ENCODE measurements at regions not wholly inside any gene's neighbourhood (a gene's known extent, or its start where the extent isn't known, plus 50 kb on each side); places are given as distances from the start of the nearest gene placed in this dataset.

DNA sequence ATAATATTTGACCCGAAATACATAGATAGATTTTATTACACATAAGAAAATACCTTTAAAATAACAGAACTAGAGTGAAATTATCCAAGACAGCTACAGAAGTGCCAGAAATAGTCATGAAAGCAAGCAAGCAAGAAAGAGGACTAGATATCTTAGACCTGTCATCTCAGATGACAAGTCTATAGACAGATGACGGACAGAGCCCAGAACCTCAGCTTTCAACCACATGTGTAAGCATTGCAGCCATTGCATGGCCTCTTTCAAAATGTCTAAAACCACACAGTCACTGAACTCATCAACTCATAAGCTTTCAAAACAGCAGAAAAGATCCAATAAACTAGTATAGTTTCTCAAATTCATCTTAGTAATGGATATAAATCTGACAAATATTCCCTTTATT, 59.8 kb upstream of the FHIT start:
- no peaks in the 10 kb centered on the region for H3K4me1 ChIP-seq (ENCODE audit: insufficient read depth, low read length, poor library complexity, severe bottlenecking)
- no peaks in the 10 kb centered on the region for H3K9me3 ChIP-seq (ENCODE audit: insufficient read depth, low read depth, low read length)
- no peaks in the 10 kb centered on the region for H3K9me2 ChIP-seq (replicated peaks; ENCODE audit: low read depth, low read length)
- H3K4me3 ChIP-seq (ENCODE audit: low read length, poor library complexity, severe bottlenecking): no peak overlapping the region
- no peaks in the 10 kb centered on the region for H3K36me3 ChIP-seq (ENCODE audit: insufficient read depth, low read length)
- no peaks in the 10 kb centered on the region for H4K20me1 ChIP-seq (ENCODE audit: insufficient read depth, low read length, poor library complexity, severe bottlenecking)
- TF ChIP-seq, protein P1, sequence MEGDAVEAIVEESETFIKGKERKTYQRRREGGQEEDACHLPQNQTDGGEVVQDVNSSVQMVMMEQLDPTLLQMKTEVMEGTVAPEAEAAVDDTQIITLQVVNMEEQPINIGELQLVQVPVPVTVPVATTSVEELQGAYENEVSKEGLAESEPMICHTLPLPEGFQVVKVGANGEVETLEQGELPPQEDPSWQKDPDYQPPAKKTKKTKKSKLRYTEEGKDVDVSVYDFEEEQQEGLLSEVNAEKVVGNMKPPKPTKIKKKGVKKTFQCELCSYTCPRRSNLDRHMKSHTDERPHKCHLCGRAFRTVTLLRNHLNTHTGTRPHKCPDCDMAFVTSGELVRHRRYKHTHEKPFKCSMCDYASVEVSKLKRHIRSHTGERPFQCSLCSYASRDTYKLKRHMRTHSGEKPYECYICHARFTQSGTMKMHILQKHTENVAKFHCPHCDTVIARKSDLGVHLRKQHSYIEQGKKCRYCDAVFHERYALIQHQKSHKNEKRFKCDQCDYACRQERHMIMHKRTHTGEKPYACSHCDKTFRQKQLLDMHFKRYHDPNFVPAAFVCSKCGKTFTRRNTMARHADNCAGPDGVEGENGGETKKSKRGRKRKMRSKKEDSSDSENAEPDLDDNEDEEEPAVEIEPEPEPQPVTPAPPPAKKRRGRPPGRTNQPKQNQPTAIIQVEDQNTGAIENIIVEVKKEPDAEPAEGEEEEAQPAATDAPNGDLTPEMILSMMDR (conservative IDR thresholded peaks at IDR 0.05; ENCODE audit: low read length): no peak
- TF ChIP-seq EZH2phosphoT487 (IDR thresholded peaks at IDR 0.05; ENCODE audit: borderline replicate concordance): no peak
- H3F3A ChIP-seq (ENCODE audit: low read depth): no peaks in the 10 kb centered on the region
- no peak overlapping the region for H3K4me2 ChIP-seq (ENCODE audit: low read depth, low read length, poor library complexity, severe bottlenecking)
- H3K27me3 ChIP-seq (ENCODE audit: insufficient read depth, low read length, poor library complexity, severe bottlenecking): no peaks in the 10 kb centered on the region
- H3K79me2 ChIP-seq (ENCODE audit: insufficient read depth, low read length): no peaks in the 10 kb centered on the region
- no peak overlapping the region for H3K9ac ChIP-seq (ENCODE audit: low read depth, low read length, poor library complexity, severe bottlenecking)
- no peak overlapping the region for H2AFZ ChIP-seq (ENCODE audit: low read length)

DNA sequence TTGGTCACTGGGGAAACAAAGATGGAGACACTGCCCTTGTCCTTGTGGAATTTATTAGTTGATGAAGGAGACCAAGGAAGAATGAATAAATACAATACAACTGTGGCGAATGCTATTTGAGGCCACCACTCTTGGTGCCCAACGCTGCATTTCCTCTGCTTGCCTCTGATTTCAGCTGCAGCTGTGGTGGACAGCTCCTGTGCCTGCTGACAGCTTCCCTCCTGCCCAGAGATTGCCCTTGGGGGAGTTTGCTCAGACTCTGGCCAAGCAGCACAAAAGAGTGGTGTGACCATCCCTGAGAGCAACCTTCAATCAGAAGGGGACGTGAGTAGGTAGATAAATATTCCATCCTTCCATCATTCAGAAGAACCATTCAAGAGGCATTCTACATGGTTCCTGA, 64.6 kb upstream of the FHIT start:
- Histone ChIP-seq H3K9me2 (replicated peaks; ENCODE audit: low read depth, low read length) (no peaks in the 10 kb centered on the region), H2AFZ (ENCODE audit: low read length) (no peak overlapping the region), H3K36me3 (ENCODE audit: insufficient read depth, low read length) (no peaks in the 10 kb centered on the region), H3F3A (ENCODE audit: low read depth) (no peaks in the 10 kb centered on the region), H3K4me3 (ENCODE audit: low read length, poor library complexity, severe bottlenecking) (no peak overlapping the region), H3K9me3 (ENCODE audit: insufficient read depth, low read depth, low read length) (no peaks in the 10 kb centered on the region), H4K20me1 (ENCODE audit: insufficient read depth, low read length, poor library complexity, severe bottlenecking) (no peaks in the 10 kb centered on the region), H3K4me1 (ENCODE audit: insufficient read depth, low read length, poor library complexity, severe bottlenecking) (no peaks in the 10 kb centered on the region), H3K79me2 (ENCODE audit: insufficient read depth, low read length) (no peaks in the 10 kb centered on the region), H3K4me2 (ENCODE audit: low read depth, low read length, poor library complexity, severe bottlenecking) (no peak overlapping the region), H3K27me3 (ENCODE audit: insufficient read depth, low read length, poor library complexity, severe bottlenecking) (no peaks in the 10 kb centered on the region), H3K9ac (ENCODE audit: low read depth, low read length, poor library complexity, severe bottlenecking) (no peak overlapping the region)
- no peak for TF ChIP-seq EZH2phosphoT487 (IDR thresholded peaks at IDR 0.05; ENCODE audit: borderline replicate concordance)
- TF ChIP-seq, protein P1 (conservative IDR thresholded peaks at IDR 0.05; ENCODE audit: low read length): no peak

DNA sequence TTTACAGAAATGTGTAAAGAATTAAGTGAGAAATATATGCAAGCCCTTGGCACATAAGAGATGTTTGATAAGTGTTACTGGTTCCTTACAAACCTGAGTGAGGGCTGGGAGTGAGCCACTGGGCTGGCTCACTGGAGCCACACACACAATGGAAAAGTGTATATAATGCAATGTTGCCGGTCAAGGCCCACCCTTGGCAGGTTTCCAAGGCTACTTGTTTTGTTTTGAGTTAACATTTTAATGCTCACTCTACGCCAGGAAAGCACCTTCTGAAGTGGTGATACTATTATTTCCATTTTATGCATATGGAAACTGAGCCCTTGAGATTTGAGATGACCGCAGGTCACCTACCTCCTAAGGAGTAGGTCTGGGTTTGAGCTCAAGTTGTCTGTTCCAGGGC, 71.8 kb upstream of the FHIT start:
- Histone ChIP-seq H3K27me3 (ENCODE audit: insufficient read depth, low read length, poor library complexity, severe bottlenecking) (no peaks in the 10 kb centered on the region), H2AFZ (ENCODE audit: low read length) (no peak overlapping the region), H4K20me1 (ENCODE audit: insufficient read depth, low read length, poor library complexity, severe bottlenecking) (no peaks in the 10 kb centered on the region), H3F3A (ENCODE audit: low read depth) (no peaks in the 10 kb centered on the region), H3K9me2 (replicated peaks; ENCODE audit: low read depth, low read length) (no peaks in the 10 kb centered on the region), H3K4me2 (ENCODE audit: low read depth, low read length, poor library complexity, severe bottlenecking) (no peak overlapping the region), H3K4me1 (ENCODE audit: insufficient read depth, low read length, poor library complexity, severe bottlenecking) (no peaks in the 10 kb centered on the region), H3K9ac (ENCODE audit: low read depth, low read length, poor library complexity, severe bottlenecking) (no peak overlapping the region), H3K36me3 (ENCODE audit: insufficient read depth, low read length) (no peaks in the 10 kb centered on the region), H3K79me2 (ENCODE audit: insufficient read depth, low read length) (no peaks in the 10 kb centered on the region), H3K4me3 (ENCODE audit: low read length, poor library complexity, severe bottlenecking) (no peak overlapping the region), H3K9me3 (ENCODE audit: insufficient read depth, low read depth, low read length) (no peaks in the 10 kb centered on the region)
- no peak for TF ChIP-seq EZH2phosphoT487 (IDR thresholded peaks at IDR 0.05; ENCODE audit: borderline replicate concordance)
- TF ChIP-seq, protein P1 (conservative IDR thresholded peaks at IDR 0.05; ENCODE audit: low read length): no peak
